NCI-H345 (cell line): ENCODE measurements at regions not wholly inside any gene's neighbourhood (a gene's known extent, or its start where the extent isn't known, plus 50 kb on each side); places are given as distances from the start of the nearest gene placed in this dataset.
"Not testable (repeated sequence)": the region's sequence is repeated elsewhere in the genome, so short reads cannot be mapped to it uniquely, and the experiment has no call there.

Source experiments
- DNase-seq: peaks from one replicate; lab custom pipeline; 2025; lab: John Stamatoyannopoulos, UW

DNA sequence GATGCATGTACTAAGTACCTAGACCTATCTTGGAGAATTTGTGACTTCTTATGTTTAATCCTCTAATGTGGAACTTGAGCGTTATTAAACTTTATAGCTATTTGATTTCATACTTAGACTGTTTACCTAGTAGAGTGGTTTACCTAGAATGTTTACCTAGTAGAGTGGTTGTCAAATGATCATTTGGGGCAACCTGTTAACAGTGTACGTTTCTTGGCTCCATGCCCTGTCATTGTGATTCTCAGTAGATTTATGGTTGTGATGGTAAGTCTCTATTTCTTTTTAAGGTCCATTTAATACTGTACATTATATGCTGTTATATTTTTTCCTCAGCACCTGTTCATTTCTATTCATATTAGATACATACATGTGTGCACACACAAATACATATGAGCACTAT is 233.0 kb upstream of the MAD2L1 start:
- DNase-seq: peak; percentile 85

DNA sequence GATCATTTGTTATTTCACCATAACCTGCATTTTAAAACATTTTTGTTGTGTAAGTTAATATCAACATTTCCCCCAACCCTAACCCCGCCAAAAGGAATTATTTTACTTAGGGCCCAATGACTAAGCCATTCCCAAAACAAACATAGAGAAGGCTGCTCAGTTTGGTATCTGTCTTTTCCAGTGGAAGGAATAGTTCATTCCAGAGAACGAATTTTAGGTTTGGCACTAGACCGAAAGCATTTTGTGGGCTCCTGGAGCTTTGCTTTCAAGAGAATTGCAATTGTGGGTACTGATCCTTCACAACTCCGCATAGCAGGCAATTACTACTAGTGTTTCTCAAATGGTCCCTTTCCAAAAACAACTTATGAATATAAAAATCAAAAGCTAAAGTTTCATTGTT is 226.7 kb upstream of the MAD2L1 start:
- DNase-seq: no peak

DNA sequence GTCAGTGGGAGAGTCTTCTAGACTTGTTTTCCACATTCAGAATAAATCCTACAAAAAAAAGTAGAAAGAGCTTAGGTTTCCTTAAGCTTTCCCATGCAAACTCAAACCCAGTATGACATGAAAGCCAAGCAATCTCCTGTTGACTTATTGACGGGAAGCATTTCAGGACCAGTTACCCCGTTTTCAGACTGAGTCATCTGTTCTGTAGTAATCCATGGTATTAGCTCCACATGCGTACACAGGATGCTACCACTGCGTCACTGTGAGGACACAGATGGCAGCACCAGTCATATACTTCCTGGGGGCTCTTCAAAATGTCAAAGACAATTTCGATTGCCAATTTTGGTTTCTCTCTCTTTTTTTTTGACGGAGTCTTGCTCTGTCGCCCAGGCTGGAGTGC is 224.9 kb upstream of the MAD2L1 start:
- no peak for DNase-seq

DNA sequence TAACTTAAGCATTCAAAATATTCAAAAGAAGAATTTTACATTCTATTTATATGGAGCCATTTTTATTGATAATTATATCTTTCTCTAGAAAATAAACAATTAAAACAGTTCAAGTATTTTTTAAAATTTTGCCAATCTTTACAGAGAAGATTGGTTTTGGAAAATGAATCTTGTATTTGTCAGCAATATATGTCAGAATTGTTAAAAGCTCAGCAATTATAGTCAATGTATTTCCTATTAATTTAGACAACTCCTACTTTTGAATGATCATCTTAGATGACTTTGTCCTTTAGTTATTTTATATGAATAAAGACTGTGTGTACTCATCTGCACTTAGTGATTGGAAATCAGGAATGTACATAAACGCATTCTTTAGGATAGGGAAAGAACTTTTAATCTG is 223.9 kb upstream of the MAD2L1 start:
- no peak for DNase-seq

DNA sequence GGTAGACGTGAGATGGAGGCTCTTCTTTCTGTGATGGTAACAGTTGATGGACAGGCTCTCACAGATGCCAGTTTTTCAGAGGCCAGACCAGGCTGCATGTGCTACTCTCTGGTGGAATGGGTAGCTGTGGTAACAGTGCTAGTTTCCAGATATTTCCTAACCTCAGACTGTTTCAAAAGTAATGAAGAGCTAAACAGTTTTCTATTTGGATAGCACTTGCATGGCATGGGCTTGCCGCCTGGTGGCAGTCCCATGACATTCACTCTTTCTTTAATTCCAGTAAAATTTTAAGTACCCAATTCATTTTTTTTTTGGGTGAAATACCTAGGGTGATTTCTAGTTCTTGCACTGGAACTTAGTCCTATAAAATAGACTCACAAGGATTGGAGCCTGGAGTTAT is 220.2 kb upstream of the MAD2L1 start:
- DNase-seq: no peak

GRCh38 chr4:120281581-120281980 is 214.9 kb upstream of the MAD2L1 start:
- no peak for DNase-seq

DNA sequence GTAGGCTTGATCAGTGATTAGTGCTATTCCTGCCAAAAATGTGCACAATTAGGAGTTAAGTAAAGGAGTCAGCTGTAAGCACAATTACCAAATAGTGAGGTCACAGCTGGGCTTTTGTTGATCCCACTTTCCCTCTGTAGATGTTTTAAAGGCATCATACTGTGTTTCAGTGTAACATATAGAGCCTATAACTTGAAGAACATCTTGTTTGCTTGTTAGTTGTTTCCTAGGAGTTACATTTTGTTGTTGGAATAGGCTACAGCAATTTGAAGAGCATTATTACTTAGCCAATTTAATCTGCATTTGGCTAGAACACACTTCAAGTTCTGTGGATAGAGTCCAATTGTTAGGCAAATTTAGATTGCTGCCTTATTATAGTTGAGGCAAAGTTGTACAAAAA is 210.7 kb upstream of the MAD2L1 start:
- DNase-seq: no peak

DNA sequence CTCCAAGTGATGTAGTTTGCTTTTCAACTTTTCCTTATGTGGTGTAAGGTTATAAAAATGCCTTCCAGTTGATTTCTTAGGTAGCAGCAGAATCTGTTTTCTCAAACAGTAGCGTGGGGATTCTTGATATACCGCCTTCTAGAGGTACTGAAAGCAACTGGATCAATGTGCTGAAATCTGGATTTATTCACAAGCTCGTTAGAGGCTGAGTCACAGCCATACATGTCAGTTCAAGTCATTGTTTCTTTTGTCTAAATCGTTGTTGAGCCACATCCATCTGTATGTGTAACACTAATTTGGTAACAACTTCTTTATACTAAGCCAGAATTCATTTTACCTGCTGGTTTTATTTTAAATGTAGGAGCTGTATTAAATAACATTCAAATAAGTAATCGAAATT is 200.0 kb upstream of the MAD2L1 start:
- DNase-seq: no peak

DNA sequence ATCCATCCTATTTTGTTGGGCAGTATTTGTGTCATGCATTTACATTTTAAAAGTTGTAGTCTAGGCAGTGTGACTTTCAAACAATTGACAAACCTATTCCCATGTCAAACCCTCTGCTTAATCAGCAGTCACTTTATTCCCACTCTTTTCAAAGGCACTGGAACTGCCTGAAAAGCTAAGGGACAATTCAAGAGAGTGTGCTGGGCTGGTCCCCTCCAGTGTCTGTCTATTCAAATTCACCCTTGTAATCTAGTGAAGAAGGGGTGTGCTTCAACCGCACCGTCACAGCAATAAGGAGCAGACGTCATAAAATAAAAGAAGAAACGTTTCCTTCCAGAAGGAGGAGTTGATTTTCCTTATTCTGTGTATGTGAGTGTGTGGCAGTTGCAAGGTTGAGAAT is 197.0 kb upstream of the MAD2L1 start:
- DNase-seq: no peak

- no peak for DNase-seq
These were observed 194.5 kb upstream of the MAD2L1 start for GRCh38 chr4:120261117-120261516.

DNA sequence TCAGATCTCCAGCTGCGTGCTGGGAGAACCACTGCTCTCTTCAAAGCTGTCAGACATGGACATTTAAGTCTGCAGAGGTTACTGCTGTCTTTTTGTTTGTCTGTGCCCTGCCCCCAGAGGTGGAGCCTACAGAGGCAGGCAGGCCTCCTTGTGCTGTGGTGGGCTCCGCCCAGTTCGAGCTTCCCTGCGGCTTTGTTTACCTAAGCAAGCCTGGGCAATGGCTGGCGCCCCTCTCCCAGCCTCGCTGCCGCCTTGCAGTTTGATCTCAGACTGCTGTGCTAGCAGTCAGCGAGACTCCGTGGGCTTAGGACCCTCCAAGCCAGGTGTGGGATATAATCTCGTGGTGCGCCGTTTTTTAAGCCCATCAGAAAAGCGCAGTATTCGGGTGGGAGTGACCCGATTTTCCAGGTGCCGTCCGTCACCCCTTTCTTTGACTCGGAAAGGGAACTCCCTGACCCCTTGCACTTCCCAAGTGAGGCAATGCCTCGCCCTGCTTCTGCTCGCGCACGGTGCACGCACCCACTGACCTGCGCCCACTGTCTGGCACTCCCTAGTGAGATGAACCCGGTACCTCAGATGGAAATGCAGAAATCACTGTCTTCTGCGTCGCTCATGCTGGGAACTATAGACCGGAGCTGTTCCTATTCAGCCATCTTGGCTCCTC is 189.6 kb upstream of the MAD2L1 start:
- DNase-seq: not testable (repeated sequence)

- DNase-seq: no peak
These were observed 171.8 kb upstream of the MAD2L1 start for GRCh38 chr4:120238277-120238973.

GRCh38 chr4:120236873-120237272 is 170.2 kb upstream of the MAD2L1 start:
- no peak for DNase-seq

GRCh38 chr4:120232050-120232449 is 165.4 kb upstream of the MAD2L1 start:
- DNase-seq: no peak

DNA sequence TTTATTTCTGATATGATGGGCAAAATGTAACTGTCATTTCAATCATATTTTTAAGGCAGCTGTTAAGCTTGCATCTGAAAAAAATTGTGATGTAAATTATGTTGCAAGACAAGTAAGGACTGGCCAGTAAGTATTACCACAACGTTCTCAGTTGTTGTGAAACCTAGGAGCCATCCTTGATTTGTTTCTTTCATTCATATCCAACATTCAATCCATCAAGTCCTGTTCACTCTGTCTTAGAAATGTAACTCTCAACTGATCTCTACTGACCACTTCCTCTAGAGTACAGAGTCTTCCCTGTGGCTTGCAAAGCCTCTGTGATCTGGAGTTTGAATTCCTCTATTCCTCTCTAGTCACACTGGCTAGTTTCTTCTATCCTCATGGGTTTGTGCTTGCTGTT is 161.4 kb upstream of the MAD2L1 start:
- no peak for DNase-seq

DNA sequence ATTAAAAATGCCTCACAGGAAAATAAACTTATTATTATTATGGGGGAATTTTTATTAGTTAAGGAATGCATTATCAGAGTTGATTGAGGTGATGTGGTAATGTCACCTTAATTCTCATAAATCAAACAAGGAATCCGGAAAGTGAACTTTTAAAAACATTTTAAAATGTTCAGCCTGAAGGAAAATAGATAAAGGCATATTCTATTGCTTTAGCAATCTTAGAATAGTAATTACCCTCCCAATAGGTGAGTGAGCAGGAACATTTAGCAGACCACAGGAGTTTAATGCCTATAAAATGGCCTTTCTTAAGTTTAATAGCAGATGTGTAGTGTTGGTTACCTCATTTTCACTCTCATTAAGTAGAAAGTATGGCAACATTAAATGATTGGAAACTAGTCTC is 160.9 kb upstream of the MAD2L1 start:
- no peak for DNase-seq

GRCh38 chr4:120225527-120225926 is 158.9 kb upstream of the MAD2L1 start:
- DNase-seq: no peak

- DNase-seq: no peak
These were observed 152.3 kb upstream of the MAD2L1 start for GRCh38 chr4:120218981-120219380.

DNA sequence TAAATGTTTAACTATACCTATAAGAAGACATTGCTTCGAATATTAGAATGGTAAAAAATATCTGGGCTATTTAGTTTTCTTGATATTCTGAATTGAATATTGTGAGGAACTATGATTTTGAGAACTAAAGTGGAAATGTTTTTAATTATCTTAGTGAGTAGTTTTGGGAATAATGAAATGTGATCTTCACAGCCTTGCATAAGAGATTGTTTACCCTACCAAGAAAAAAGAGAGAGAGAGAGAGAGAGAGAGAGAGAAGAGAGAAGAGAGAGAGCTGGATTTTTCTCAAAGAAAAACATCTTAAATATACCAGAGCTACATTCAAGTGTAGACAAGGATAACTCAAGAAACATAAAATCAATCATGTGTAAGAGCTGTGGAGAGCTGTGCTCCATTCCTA is 148.7 kb upstream of the MAD2L1 start:
- no peak for DNase-seq

DNA sequence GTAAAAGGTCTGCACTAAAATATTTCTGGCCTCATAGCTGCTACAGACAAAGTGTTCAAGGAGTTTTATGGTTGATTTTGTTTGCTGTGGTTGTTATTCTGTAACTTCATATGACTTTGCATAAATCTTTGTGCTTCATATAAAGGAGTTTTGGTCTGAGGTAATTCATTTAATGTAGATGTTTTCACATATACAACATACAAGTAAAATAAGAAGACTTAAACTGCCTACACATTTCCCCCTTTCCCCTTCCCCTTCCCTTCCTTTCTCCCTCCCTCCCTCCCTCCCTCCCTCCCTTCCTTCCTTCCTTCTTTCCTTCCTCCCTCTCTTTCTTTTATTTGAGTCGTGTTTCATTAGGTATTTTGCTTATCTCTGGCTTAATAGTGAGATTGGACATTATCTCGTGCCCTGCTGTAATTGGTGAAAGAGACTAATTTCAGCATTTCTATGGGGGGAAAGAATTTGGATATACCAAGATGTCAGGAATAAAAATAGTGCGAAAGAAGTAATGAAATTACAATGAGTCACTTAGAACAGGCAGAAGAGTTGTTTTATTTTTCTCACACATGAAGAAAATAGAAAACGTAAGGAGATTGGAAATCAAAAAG is 144.9 kb upstream of the MAD2L1 start:
- DNase-seq: no peak

- no peak for DNase-seq
These were observed 143.1 kb upstream of the MAD2L1 start for GRCh38 chr4:120209706-120210105.

DNA sequence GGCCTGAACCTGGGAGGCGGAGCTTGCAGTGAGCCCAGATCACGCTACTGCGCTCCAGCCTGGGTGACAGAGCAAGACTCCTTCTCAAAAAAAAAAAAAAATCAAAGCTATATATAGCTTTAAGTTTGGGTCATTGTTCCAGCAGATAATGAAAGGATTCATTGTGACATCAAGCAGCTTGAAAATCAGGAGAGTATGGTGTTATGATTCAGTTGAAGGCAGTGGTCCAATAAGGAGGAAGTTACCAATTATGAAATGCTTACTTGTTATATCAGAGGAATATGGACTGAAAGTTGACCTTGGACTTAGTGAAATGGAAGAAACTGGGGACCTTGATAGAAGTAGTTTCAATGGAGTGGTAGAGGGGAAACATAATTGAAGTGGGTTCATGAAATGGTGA is 140.4 kb upstream of the MAD2L1 start:
- no peak for DNase-seq

DNA sequence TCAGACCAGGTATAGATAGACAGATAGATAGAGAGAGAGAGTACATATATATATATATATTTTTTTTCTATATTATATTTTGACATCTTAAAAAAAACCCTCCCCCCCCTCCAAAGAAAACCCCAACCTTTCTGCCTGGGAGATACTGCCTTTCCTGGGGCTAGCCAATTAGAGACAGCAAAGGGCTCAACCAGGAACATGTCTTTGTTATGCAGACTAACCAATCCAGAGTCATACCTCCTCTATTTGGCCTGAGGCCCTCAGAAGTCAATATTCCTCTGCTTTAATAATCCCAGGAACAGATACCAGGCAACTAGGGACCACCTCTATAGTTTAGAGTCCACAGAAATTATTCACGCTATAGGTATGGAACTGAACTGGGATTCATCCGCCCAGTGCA is 135.6 kb upstream of the MAD2L1 start:
- no peak for DNase-seq
